Activated CD4-positive, CD25-positive, alpha-beta regulatory T cell treated with anti-CD3 and anti-CD28 coated beads, Interleukin-2, amount 50 U/mL, for 72 hours (primary cell): ENCODE measurements at regions not wholly inside any gene's neighbourhood (a gene's known extent, or its start where the extent isn't known, plus 50 kb on each side); places are given as distances from the start of the nearest gene placed in this dataset.

Experiments used
- DNase-seq: peaks from one replicate; pipeline ENCODE4 v3.0.0; 2021

- no peak for DNase-seq
These were observed 87.0 kb upstream of the EEA1 start for GRCh38 chr12:93015871-93016751.

GRCh38 chr12:93016752-93017350, 87.8 kb upstream of the EEA1 start:
- no peak for DNase-seq

GRCh38 chr12:93018610-93019009, 89.5 kb upstream of the EEA1 start:
- no peak for DNase-seq

DNA sequence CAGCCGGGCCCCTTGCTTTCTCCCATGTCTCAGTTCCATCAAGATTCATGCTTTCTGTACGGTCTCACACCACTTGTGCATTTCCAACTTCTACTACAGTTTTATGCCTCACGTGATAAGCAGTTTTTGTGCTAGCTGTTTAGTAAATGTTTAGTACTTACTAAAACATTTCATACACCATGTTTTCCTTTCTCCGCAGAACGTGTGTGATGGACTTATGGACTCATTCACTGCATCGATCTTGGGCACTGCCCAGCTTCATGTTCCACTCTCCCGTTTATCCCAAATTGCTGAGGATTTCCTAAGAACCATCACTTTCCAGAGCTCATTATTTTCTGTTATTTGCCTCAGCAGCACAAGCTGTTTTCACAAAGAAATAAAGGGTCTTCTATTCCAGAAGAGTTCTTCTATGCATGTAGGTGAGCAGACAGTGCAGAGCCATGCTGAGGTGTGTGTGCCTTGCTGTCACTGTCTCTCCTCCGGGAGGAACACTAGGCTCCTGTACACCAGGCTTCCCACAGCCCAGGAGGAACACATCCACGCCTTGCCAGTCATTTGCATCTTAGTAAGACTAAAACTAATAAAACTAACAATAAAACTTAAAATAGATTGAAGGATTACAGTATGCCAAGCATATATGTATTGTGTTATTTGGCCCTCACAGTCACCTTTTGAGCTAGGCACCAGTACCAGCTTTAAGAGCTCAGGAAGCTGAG, 90.3 kb upstream of the EEA1 start:
- DNase-seq = no peak

- no peak for DNase-seq
These were observed 91.0 kb upstream of the EEA1 start for GRCh38 chr12:93019975-93020630.

- DNase-seq = no peak
These were observed 91.8 kb upstream of the EEA1 start for GRCh38 chr12:93020631-93021597.

- DNase-seq = no peak
These were observed 93.7 kb upstream of the EEA1 start for GRCh38 chr12:93022603-93023340.

DNA sequence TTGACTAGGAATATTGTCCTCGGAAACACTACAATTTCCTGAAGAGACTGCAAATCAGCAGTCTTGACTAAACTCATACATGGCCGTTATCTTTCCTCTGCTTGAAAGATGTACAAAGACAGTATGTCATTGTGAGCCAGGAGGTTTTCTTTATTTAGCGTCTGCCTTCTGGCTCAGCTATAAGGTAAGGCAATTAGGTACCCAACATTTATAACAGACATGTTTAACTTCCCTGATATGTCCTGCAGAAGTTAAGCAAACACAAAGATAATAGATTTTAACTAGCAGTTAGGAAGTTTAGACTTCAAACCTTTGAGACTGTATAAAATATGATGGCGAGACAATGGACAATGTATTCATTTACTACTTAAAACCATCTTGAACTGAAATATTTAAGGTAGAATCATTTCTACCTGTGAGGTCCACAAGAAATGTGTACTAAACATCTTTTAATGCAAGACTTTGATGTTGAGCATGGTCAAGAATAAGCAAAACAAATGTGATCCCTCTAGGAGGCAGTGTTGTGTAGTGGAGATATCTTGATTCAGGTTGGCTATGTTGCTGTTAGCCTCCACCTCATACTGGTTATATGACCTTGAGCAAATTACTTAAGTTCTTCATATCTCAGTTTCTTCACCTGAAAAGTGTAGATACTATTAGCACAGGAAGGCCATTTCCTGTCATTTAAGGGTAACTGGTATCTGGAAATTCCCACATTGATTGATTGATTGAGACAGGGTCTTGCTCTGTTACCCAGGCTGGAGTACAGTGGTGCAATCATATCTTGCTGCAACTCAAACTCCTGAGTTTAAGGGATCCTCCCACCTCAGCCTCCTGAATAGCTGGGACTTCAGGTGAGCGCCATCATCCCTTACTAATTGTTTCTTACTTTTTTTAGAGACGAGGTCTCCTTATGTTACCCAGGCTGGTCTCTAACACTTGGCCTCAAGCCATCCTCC, 96.3 kb upstream of the EEA1 start:
- DNase-seq = no peak

DNA sequence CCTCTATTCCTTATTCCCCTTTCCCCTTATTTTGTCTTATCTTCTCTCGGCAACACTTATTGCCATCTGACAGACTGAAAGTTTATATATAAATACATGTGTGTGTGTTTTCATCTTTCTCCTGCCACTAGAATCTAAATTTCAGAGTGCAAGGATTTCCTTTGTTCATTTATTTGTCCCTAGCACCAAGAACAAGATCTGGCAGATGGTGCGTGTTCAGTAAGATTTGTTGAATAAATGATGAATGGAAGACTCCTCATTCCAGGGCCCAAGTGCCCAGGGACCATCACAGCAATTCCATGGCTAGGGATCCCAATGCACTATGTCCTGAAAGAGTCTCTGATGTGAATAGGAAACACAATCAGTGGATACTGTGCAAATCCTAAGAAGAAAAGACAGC, 97.9 kb upstream of the EEA1 start:
- no peak for DNase-seq

GRCh38 chr12:93029091-93029490, 100.0 kb upstream of the EEA1 start:
- DNase-seq = no peak

- no peak for DNase-seq
These were observed 101.9 kb upstream of the EEA1 start for GRCh38 chr12:93031028-93031427.

- no peak for DNase-seq
These were observed 103.7 kb upstream of the EEA1 start for GRCh38 chr12:93032758-93033157.

- DNase-seq = no peak
These were observed 104.9 kb upstream of the EEA1 start for GRCh38 chr12:93033948-93034347.

- no peak for DNase-seq
These were observed 110.0 kb upstream of the EEA1 start for GRCh38 chr12:93039062-93039461.

- DNase-seq = no peak
These were observed 110.8 kb upstream of the EEA1 start for GRCh38 chr12:93039930-93040329.

DNA sequence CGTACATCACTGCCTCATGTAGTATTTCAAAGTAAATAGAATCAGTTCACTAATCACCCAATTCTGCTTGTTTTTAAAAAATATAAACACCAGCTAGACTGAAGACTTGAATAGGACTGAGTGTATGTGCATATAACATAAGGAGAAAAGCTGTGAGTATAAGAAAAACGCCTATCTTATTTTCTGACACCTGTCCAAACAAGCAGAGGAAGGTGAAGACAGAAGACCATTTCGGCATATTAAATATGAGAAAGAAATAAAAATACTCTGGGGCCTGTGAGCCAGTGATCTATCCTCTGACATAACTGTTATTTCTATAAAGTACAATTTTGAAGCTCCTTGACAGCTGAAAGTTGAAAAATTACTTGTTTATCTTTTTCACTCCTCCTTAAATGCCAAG, 111.3 kb upstream of the EEA1 start:
- DNase-seq = no peak

GRCh38 chr12:93041416-93041815, 112.3 kb upstream of the EEA1 start:
- DNase-seq = no peak

DNA sequence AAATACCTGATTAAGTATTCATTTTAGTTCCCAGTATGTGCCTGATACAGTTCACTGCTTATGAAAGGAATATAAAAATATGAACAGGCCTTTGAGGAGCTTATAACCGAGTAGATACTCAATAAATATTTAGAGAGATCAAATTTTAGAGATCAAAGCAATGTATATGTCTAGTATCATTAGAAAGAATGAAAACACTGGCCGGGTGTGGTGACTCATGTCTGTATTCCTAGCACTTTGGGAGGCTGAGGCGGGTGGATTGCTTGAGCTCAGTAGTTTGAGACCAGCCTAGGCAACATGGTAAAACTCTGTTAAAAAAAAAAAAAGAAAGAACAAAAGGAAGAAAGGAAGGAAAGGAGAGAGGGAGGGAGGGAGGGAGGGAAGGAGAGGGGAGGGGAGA, 113.2 kb upstream of the EEA1 start:
- DNase-seq = no peak

DNA sequence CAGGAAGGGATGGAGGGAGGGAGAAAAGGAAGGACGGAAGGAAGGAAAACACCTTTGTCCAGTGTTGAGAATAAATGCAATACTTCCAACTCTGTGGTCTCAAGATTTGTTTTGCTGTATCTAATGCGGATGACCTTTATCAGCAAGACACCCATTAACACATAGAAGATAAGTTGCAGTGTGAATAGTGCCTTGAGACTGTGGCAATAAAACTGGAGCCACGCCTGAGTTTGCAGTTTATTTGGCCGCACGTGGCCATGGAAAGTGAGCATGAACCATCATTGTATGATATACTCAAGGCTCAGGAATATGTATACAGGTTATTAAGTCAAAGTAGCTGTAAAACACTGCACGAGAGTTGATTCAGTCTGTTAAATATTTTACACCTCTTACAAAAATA, 113.6 kb upstream of the EEA1 start:
- no peak for DNase-seq

GRCh38 chr12:93043192-93043876, 114.2 kb upstream of the EEA1 start:
- no peak for DNase-seq
